ENCODE measurements at regions not wholly inside any gene's neighbourhood (a gene's known extent, or its start where the extent isn't known, plus 50 kb on each side); places are given as distances from the start of the nearest gene placed in this dataset.

DNA sequence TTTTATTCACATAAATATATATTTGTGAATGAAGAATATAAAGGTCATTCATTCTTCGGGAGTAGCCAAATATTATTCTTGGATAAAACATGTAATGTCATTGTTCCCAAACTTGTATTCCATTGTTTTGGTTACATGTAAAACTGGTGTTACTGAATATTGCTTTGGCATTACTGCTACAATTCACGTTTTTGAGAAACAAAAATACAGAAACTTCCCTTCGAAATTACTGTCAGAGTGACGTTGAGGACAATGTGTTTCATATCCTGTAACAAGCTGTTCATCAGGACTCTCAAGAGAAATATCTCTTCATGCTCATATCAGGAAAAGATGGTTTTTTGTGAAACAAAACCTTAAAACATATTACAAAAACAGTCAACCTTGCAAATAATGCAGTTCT is 258.9 kb upstream of the DDX53 start:
- TF ChIP-seq, protein P1, sequence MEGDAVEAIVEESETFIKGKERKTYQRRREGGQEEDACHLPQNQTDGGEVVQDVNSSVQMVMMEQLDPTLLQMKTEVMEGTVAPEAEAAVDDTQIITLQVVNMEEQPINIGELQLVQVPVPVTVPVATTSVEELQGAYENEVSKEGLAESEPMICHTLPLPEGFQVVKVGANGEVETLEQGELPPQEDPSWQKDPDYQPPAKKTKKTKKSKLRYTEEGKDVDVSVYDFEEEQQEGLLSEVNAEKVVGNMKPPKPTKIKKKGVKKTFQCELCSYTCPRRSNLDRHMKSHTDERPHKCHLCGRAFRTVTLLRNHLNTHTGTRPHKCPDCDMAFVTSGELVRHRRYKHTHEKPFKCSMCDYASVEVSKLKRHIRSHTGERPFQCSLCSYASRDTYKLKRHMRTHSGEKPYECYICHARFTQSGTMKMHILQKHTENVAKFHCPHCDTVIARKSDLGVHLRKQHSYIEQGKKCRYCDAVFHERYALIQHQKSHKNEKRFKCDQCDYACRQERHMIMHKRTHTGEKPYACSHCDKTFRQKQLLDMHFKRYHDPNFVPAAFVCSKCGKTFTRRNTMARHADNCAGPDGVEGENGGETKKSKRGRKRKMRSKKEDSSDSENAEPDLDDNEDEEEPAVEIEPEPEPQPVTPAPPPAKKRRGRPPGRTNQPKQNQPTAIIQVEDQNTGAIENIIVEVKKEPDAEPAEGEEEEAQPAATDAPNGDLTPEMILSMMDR (IDR thresholded peaks at IDR 0.05), result no peak
- TF ChIP-seq POLR2A (IDR thresholded peaks at IDR 0.05), result no peak

Measured in lower leg skin (tissue), 3 donors.